ENCODE measurements at regions not wholly inside any gene's neighbourhood (a gene's known extent, or its start where the extent isn't known, plus 50 kb on each side); places are given as distances from the start of the nearest gene placed in this dataset.

- TF ChIP-seq CTCF (IDR thresholded peaks at IDR 0.05) (no peak), POLR2AphosphoS5 (IDR thresholded peaks at IDR 0.05) (no peak)
Observed at GRCh38 chr6:106827081-106827480, 147.4 kb downstream of the CD24 start.

Measured in prostate gland (tissue), 2 donors.